AG10803 (cell line): ENCODE measurements at regions not wholly inside any gene's neighbourhood (a gene's known extent, or its start where the extent isn't known, plus 50 kb on each side); places are given as distances from the start of the nearest gene placed in this dataset.
A peak's percentile ranks its signal among the peaks of the same experiment; 100 is the strongest.

Experiments used
- DNase-seq: peaks from one replicate; pipeline ENCODE4 v3.0.0; 2010; ENCODE audit warnings: low read depth
- H3K4me3 ChIP-seq: 2 replicates; pipeline ENCODE4 v1.5.1; 2011; ENCODE audit warnings: mild to moderate bottlenecking, low read length, control low read depth
- TF ChIP-seq, protein P1 (sequence below): conservative IDR thresholded peaks from 2 replicates; pipeline ENCODE4 v1.5.1; 2011; ENCODE audit warnings: mild to moderate bottlenecking, low read length, control low read depth, inconsistent platforms

DNA sequence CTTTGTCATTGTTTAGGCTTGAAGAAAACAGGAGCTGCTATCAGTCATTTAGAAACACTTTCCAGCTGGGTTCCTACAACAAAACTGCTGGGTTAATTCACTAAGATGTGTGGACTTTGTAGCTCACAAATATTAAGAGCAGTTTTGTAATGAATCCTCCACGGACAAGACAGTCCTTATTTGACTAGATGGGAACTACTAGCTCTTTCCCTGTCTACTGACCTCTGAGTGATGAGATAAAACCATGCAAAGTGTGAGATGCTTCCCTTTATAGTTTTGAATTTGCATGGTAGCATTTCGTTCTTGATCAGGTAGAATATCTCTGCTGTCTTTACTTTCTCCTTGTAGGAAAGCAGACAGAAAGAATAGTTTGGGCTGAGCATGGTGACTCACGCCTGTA is 72.9 kb upstream of the STXBP6 start:
- no peak for DNase-seq
- H3K4me3 ChIP-seq, result no peak overlapping the region
- TF ChIP-seq, protein P1, sequence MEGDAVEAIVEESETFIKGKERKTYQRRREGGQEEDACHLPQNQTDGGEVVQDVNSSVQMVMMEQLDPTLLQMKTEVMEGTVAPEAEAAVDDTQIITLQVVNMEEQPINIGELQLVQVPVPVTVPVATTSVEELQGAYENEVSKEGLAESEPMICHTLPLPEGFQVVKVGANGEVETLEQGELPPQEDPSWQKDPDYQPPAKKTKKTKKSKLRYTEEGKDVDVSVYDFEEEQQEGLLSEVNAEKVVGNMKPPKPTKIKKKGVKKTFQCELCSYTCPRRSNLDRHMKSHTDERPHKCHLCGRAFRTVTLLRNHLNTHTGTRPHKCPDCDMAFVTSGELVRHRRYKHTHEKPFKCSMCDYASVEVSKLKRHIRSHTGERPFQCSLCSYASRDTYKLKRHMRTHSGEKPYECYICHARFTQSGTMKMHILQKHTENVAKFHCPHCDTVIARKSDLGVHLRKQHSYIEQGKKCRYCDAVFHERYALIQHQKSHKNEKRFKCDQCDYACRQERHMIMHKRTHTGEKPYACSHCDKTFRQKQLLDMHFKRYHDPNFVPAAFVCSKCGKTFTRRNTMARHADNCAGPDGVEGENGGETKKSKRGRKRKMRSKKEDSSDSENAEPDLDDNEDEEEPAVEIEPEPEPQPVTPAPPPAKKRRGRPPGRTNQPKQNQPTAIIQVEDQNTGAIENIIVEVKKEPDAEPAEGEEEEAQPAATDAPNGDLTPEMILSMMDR, result no peak

DNA sequence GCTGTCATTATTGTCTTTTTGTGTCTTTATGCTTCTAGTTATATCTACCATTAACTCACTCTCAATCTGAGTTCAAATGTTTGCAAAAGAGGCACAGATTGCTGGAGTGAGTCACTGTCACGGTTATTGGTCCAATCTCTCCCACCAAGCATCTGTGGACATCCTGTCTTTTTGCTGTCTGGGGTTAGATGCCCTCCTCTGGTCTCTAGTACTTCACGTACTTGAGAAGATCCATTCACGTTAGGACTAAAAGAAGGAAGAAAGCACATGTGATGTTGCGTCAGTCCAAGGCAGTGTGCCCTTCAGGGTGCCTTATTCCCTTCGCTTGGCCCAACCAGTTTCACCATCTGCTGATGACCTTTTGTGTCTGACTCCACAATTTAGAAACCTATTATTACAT is 72.3 kb upstream of the STXBP6 start:
- TF ChIP-seq, protein P1, result peak; percentile 9; the same call in 1 of the 2 replicates
- H3K4me3 ChIP-seq, result no peak overlapping the region
- peak; percentile 74 for DNase-seq

DNA sequence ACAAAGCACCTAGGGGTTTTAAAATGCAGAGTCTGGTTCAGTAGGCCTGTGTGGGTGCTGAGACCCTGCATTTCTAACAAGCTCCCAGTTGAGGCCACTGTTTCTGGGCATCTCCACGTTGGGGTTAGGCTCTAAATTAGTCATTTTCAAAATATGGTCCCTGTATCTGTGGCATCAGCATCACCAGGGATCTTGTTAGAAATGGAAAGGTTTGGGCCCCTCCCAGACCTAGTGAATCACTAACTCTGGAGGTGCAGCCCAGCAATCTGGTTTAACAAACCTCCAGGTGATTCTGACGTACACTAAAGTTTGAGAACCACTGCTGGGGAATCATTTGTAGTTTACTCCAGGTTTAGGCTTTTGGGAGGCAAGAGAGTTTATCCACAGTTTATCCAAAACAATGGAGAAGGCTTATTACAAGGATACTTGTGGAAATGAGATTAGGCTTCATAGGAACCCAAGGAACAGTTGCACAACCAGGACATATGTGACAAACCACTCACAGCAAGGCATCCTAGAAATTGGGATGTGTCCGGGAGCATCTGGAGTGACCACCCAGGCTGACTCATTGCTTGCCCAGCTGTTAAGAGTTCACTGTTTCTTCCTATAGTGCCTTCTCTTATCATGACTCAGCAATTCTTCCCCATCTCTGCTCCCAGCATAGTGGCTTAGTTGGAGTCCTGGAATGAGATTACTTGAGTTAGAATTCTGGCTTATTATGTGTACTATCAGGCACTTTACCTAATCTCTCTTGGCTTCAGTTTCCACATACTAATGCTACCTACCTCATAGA is 71.6 kb upstream of the STXBP6 start:
- peak; percentile 97 for DNase-seq
- TF ChIP-seq, protein P1, result no peak
- H3K4me3 ChIP-seq, result no peak overlapping the region

DNA sequence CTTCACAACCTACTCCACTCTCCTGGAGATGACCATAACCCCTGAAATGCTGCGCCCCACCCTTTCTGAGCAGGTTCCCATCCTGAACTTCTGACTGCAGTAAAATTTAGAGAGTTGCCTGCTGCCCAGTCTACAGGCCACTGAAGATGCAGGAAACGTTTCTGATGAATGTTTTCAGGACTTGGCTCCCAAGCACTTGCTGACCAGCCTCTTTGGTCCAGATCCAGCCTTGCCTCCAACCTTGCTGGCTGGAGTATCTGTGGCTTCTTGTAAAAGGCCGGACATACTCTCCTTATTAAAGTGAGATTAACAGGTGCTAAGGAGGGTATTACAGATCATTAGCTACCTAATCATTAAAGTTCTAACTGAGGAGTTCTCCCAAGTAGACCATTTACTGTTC is 70.3 kb upstream of the STXBP6 start:
- TF ChIP-seq, protein P1, result no peak
- peak; percentile 42 for DNase-seq

DNA sequence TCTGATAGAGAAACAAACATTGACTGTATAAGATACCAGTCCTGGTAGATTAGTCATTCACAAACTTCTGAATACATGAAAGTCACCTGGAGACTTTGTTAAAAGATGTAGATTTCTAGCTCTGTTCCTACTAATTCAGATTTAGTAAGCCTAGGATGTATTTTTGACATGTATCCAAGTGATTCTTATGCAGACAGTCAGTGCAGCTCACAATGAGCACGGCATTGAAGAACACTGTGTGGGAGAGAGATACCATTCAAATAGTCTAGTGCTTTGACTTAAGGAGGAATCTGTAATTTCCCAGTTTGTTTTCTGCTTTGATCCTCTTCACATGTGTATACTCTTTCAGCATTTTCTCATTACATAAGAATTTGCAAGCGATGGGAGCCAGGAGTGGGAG is 68.7 kb upstream of the STXBP6 start:
- TF ChIP-seq, protein P1, result no peak
- no peak for DNase-seq
- no peak overlapping the region for H3K4me3 ChIP-seq

More for the DNA sequence above, 70.3 kb upstream of the STXBP6 start:
- no peak overlapping the region for H3K4me3 ChIP-seq

DNA sequence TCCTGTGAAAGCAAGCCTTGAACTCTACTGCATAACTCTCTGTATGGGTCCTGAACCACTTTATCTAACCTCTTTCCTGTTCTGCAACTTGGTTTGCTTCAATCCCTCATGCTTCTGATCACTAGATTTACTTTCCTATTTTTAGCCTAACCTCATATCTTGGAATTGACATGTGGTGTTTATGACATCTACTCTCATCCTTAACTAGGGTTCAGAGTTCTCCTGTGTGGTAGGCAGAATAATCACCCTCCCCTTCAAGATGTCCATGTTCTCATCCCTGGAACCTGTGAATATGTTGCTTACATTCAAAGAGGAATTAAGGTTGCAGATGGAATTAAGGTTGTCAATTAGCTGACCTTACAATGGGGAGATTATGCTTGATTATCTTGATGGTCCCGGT is 67.4 kb upstream of the STXBP6 start:
- TF ChIP-seq, protein P1, result no peak
- no peak overlapping the region for H3K4me3 ChIP-seq
- no peak for DNase-seq

DNA sequence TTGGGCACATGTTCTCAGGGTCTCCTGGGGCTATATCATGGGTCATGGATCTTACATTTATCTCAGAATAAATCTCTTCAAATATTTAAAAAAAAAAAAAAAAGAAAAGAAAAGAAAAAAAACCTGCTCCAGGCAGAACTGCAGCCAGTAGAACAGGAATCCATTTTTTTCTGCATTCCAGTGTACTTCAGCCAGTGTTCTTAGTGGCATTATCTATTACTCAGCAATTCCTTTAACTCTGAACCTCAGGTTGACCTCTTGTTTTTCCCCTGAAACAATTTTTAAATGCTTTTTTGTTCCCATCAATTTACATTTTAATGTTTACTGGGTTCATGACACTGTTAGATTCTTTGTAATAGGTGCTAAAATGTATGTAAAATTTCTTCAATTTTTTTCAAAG is 66.7 kb upstream of the STXBP6 start:
- DNase-seq, result peak; percentile 50
- TF ChIP-seq, protein P1, result no peak
- H3K4me3 ChIP-seq, result no peak overlapping the region
